GM10248 (cell line): ENCODE measurements at regions not wholly inside any gene's neighbourhood (a gene's known extent, or its start where the extent isn't known, plus 50 kb on each side); places are given as distances from the start of the nearest gene placed in this dataset.

ENCODE experiments used
- CTCF ChIA-PET: fragments of 300-600 bp; sonication (Branson Sonifier 250); formaldehyde crosslinking; extraction: SDS; loops from one replicate; lab custom pipeline; 2021; ENCODE audit warnings: antibody characterized with exemption; lab: Yijun Ruan, JAX
- POLR2A ChIA-PET: fragments of 350-650 bp; sonication (Branson Sonifier 250); formaldehyde crosslinking; extraction: SDS; loops from one replicate; lab custom pipeline; 2020; ENCODE audit warnings: antibody characterized with exemption; lab: Yijun Ruan, JAX
- DNase-seq: peaks from one replicate; pipeline ENCODE4 v3.0.0; 2012; ENCODE audit errors: extremely low spot score
- TF ChIP-seq, protein P1 (sequence below): IDR thresholded peaks from 2 replicates; pipeline ENCODE4 v1.5.1; 2012; ENCODE audit warnings: mild to moderate bottlenecking, low read depth; ENCODE audit errors: extremely low read depth, missing control alignments, control extremely low read depth

- TF ChIP-seq, protein P1, sequence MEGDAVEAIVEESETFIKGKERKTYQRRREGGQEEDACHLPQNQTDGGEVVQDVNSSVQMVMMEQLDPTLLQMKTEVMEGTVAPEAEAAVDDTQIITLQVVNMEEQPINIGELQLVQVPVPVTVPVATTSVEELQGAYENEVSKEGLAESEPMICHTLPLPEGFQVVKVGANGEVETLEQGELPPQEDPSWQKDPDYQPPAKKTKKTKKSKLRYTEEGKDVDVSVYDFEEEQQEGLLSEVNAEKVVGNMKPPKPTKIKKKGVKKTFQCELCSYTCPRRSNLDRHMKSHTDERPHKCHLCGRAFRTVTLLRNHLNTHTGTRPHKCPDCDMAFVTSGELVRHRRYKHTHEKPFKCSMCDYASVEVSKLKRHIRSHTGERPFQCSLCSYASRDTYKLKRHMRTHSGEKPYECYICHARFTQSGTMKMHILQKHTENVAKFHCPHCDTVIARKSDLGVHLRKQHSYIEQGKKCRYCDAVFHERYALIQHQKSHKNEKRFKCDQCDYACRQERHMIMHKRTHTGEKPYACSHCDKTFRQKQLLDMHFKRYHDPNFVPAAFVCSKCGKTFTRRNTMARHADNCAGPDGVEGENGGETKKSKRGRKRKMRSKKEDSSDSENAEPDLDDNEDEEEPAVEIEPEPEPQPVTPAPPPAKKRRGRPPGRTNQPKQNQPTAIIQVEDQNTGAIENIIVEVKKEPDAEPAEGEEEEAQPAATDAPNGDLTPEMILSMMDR, result no peak
- ChIA-PET POLR2A (no interaction called here), CTCF (interaction anchor here (1.6 to 1.7 kb wide), 2 partner anchors 12 to 14 kb away, joined by 4 to 6 read pairs; no protein-coding TSS in a partner anchor)
- DNase-seq, result no peak
These were observed 133.9 kb downstream of the DKK1 start for GRCh38 chr10:52447931-52448353.

DNA sequence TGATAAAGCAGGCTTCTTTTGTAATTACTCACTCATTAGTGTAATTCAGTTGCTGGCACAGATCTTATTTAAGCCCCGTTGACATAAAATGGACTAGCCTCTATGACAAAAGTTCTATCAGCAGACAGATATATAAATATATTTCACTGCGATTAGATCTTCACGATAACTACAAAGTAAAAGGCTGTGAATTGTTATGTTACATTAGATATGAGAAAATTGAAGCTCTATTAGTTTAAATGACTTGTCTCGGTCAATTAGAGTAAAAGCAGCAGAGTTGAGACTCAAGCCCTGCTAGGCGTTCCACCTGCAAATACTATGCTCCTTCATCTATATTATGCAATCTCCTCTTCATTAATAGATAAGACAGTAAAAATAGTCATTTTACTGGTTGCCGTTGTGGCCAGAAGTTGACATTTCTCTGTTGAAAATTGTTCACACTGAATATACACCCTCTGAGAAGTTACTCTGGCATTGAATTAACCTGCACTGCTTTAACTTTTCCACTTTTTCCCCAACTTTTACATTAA, 136.7 kb downstream of the DKK1 start:
- POLR2A ChIA-PET, result no interaction called here
- CTCF ChIA-PET, result interaction anchor here (1.2 kb wide), 1 partner anchor 12 kb away, joined by 3 read pairs; no protein-coding TSS in a partner anchor
- DNase-seq, result no peak
- TF ChIP-seq, protein P1, result no peak

DNA sequence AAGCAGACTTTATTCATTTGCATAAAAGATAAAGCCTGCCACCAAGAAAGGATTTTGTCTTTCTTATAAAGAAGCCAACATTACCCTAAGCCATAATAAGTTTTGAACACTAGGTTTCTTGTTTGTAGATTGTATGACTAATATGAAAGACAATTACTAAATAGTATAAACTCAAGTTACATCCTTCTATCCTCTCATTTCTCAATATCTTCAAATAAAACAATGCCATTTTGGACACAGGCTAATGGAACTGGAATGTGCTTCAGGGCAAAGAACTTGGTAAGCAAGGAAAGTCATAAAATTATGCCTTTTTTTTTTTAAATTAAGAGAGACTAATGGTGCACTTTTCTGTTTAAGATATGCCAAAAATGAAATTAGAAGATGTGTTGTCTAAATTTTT, 137.7 kb downstream of the DKK1 start:
- CTCF ChIA-PET, result no interaction called here
- TF ChIP-seq, protein P1, result no peak
- DNase-seq, result no peak
- POLR2A ChIA-PET, result no interaction called here

- TF ChIP-seq, protein P1, result no peak
- CTCF ChIA-PET, result no interaction called here
- POLR2A ChIA-PET, result no interaction called here
- no peak for DNase-seq
These were observed 138.8 kb downstream of the DKK1 start for GRCh38 chr10:52452600-52453493.

DNA sequence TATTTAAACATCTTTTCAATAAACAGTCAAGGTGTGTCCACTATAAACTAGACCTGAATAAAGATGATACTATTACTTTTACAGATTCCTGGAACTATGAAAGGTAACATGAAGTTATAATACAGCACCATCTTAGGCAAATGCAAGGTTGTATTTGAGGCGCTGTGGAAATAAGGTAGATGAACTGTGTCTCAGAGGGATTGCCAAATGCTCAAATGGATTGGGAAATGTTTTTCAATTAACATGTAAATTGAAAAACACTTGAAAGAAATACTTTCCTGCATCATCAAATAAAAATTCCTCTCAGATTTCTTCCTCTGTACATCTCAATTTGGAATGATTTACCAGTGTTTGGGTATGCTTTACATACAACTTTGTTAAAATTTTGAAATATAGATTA, 139.4 kb downstream of the DKK1 start:
- no peak for DNase-seq
- ChIA-PET CTCF (no interaction called here), POLR2A (no interaction called here)
- TF ChIP-seq, protein P1, result no peak

DNA sequence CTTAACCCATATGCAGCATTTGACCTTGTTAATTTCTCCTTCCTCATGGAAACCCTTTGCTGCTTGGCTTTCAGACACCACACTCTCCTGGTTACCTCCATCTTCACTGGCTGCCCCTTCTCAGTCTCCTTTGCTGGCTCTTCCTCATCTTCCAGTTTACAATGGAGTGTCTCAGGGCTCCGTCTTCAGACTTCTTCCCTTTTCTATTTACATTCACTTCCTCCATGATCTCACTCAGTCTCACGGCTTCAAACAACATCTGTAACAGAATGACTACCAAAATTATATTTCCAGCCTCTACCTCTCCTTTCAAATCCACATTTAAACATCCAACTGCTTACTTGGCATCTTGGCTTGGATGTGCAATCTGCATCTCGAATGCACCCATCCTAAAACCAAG, 140.4 kb downstream of the DKK1 start:
- CTCF ChIA-PET, result no interaction called here
- TF ChIP-seq, protein P1, result no peak

More for the DNA sequence above, 140.4 kb downstream of the DKK1 start:
- POLR2A ChIA-PET, result no interaction called here
- no peak for DNase-seq
